GM03348 (cell line): ENCODE measurements at regions not wholly inside any gene's neighbourhood (a gene's known extent, or its start where the extent isn't known, plus 50 kb on each side); places are given as distances from the start of the nearest gene placed in this dataset.

Experiments used
- DNase-seq: peaks from one replicate; pipeline ENCODE4 v3.0.0; 2012; ENCODE audit warnings: low spot score

- DNase-seq: no peak
Observed at GRCh38 chr1:61627365-61627764, 97.6 kb downstream of the TM2D1 start.

GRCh38 chr1:61626816-61627215, 98.1 kb downstream of the TM2D1 start:
- DNase-seq: no peak

DNA sequence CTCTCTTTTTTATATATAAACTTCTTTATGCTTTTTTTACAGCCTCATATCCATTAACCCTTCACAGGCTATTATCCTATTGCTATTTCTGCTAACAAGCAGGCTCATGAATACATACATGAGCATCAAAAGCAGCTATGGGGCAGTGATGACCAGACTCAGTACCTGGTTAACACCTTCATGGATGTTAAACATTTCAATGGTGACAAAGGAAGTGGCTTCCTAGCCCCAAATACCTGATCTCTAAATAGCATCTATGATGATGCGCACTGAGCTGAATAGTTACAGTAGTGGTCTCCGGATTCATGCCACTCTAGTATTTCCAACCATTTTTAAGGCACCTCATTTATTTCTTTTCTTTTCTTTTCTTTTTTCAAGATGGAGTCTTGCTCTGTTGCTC, 101.1 kb downstream of the TM2D1 start:
- DNase-seq: no peak

- no peak for DNase-seq
Observed at GRCh38 chr1:61620536-61620935, 104.4 kb downstream of the TM2D1 start.

DNA sequence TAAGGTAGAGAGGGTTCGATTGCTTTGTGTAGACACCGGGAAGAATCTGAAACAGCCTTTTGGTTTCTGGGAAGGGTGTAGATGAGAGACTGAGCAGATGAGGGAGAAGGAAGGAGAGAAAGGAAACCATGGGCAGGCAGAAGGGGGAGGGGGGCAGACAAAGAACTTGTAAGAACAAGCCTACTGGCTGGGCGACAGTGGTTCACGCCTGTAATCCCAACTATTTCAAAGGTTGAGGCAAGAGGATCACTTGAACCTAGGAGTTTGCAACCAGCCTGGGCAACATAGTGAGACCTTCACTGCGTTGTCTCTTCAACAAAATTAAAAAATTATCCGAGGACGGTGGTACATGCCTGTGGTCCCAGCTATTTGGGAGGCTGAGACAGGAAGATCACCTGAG, 106.2 kb downstream of the TM2D1 start:
- no peak for DNase-seq

GRCh38 chr1:61618193-61618592, 106.7 kb downstream of the TM2D1 start:
- DNase-seq: no peak

- DNase-seq: no peak
Observed at GRCh38 chr1:61616830-61617229, 108.1 kb downstream of the TM2D1 start.

GRCh38 chr1:61612602-61613001, 112.3 kb downstream of the TM2D1 start:
- DNase-seq: no peak

DNA sequence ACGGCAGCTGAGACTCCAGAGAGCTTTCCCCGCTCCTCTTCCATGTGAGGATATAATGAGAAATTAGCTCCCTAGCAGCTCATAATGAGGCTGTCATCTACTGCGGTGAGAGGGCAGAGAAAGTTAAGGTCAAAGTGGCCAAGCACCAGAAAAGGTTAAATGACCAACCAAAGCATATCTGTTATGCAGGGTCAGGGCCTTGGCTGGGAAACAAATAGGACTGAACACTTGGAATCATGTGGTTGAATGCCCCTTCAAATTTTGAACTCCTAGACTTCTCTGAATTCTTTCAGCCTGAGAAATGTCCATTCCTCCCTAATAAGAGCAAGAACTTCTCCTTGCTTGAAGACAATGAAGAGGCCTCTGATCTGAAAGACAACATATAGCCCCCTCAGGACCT, 115.9 kb downstream of the TM2D1 start:
- DNase-seq: no peak

DNA sequence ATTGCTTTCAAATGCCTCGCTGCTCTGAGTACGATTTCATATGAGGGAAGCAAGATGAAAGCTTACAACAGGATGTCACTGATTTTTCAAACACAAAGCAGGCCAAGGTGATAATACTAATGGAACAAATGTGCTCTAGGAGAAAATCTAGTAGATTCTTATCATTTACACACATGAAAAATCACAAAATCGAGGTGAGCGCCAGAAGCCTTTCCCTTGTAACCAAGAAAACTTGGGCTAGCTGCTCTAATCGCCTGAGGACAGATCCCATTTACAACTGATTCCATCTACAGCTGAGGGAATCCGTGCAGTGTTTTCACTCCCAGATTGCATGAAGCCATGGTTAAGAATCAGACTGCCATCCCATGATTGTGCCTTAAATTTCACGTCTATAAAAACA, 117.5 kb downstream of the TM2D1 start:
- no peak for DNase-seq

GRCh38 chr1:61606448-61607312, 118.3 kb downstream of the TM2D1 start:
- DNase-seq: peak; percentile 44

DNA sequence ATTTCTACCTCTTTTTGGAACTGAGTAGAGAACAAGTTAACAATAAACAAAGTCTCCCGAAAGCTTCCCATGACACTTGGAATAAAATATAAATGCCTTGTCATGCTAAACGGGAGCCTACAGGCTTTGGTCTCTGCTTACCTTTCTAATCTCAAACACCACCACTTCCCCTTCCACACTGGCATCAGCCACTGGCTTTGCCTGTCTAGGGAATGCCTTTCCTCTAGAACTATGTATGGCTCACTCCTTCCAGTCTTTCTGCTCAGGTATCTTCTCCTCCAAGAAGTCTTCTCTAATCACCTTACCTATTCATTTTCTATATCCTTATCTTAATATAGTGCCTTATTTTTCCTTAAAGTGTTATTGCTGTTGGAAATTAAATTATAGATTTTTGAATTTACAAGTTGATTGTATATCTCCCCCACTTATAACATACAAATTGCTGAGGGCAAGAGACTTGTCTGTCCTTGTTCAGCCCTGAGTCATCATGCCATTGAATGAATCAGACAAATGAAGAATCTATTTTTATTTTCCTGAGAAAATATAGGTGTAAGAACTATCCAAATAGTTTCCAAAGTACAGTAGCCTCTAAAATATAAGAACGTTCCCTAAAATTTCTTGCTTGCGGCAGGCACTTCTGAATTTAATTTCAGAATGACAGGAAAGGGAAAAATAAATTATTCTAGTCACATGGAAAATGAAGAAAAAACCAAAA, 119.2 kb downstream of the TM2D1 start:
- peak; percentile 26 for DNase-seq

GRCh38 chr1:61604684-61605083, 120.3 kb downstream of the TM2D1 start:
- no peak for DNase-seq

- DNase-seq: no peak
Observed at GRCh38 chr1:61604261-61604660, 120.7 kb downstream of the TM2D1 start.

GRCh38 chr1:61602663-61603062, 122.3 kb downstream of the TM2D1 start:
- DNase-seq: no peak

DNA sequence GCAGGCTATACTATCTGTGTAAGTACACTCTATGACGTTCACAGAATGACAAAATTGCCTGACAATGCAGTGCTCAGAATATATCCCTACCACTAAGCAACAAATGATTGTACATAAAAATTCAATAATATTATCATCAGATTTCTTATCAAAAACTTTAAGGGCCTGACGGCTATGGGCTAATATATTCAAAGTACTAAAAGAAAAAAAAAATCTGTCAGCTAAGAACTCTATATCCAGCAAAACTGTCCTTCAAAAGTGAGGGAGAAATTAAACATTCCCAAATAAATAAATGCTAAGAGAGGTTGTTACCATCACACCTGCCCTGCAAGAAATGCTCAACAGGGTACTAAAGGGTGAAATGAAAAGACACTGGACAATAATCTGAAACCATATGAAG, 127.3 kb downstream of the TM2D1 start:
- DNase-seq: no peak

GRCh38 chr1:61593331-61593730, 131.6 kb downstream of the TM2D1 start:
- DNase-seq: no peak

- DNase-seq: peak; percentile 32
Observed at GRCh38 chr1:61591351-61591750, 133.6 kb downstream of the TM2D1 start.

DNA sequence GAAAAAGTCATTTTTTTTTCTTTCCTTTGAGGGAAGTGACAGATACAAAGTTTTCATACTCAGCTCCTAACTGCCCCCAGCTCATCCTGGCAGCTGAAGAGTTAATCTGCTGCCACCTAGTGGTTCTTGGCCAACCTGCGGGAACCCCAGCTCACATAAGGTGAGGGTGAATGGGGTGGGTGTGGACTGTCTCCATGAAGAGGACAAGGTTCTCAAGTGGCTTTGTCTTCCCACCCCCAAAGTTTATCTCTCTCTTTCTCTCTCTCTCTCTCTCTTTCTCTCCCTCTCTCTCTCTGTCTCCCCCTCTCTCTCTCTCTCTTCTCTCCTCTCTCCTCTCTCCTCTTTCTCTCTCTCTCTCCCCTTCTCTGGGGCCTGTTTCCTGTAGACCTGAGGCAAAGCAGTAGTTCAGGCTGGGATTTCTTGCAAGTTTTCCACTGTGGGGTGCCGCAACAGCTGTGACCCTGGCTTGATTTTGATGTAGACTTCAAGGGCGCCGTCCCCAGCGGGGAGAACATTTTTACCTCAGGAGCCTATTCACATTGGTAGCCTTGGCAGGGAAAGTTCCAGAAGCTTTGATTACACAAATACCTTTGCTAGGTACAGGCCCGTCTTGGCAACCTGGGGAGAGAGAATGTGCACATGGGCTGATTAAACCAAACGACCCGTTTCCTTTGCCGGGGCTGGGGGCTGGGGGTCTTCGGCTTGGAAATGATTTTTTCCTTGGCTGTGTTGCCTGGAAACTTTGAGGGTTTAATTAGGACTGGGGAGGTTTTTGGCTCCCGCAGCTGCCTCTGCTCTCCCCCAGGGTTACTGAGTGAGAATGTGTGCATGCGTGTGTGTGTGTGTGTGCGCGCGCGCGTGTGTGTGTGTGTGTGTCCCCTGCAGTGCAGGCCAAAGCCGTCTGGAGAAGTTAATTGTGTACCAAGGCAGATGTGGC, 135.9 kb downstream of the TM2D1 start:
- peak; percentile 34 for DNase-seq

- DNase-seq: peak; percentile 29
Observed at GRCh38 chr1:61585714-61586113, 139.2 kb downstream of the TM2D1 start.

DNA sequence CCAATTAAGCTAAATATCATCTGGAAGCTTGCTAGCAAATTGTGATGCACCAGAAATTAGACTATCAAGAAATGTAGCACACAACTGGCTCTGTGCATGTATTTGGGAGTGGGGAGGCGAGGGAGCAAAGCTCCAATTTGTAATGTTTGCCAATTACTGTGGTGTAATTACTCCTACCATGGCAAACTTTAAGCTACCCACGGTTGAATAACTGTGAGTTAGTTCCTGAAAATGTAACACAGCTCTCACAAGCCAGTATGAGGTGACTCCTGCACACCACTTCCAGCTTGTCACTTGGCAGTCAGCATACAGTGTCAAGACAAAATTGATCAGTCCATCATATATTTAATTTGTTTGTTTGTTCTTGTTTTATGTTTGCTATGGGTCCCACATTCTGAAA, 141.2 kb downstream of the TM2D1 start:
- no peak for DNase-seq

GRCh38 chr1:61581251-61581650, 143.7 kb downstream of the TM2D1 start:
- DNase-seq: no peak
